BLaER1 (cell line): ENCODE measurements at regions not wholly inside any gene's neighbourhood (a gene's known extent, or its start where the extent isn't known, plus 50 kb on each side); places are given as distances from the start of the nearest gene placed in this dataset.
"Not testable (repeated sequence)": the region's sequence is repeated elsewhere in the genome, so short reads cannot be mapped to it uniquely, and the experiment has no call there.

Experiments
- H3K27ac ChIP-seq: shearing (Covaris generic); formaldehyde crosslinking; 2 replicates; pipeline ENCODE4 v1.8.1; 2022
- H3K27me3 ChIP-seq: shearing (Covaris generic); formaldehyde crosslinking; 2 replicates; pipeline ENCODE4 v1.8.1; 2022
- H3K36me3 ChIP-seq: shearing (Covaris generic); formaldehyde crosslinking; 2 replicates; pipeline ENCODE4 v1.8.1; 2022
- H3K4me1 ChIP-seq: shearing (Covaris generic); formaldehyde crosslinking; 2 replicates; pipeline ENCODE4 v1.8.1; 2022
- H3K4me2 ChIP-seq: shearing (Covaris generic); formaldehyde crosslinking; 2 replicates; pipeline ENCODE4 v1.8.1; 2022
- H3K4me3 ChIP-seq: shearing (Covaris generic); formaldehyde crosslinking; 2 replicates; pipeline ENCODE4 v1.8.1; 2022
- H3K9ac ChIP-seq: shearing (Covaris generic); formaldehyde crosslinking; 2 replicates; pipeline ENCODE4 v1.8.1; 2022
- H3K9me3 ChIP-seq: shearing (Covaris generic); formaldehyde crosslinking; 2 replicates; pipeline ENCODE4 v1.8.1; 2022
- H4K20me1 ChIP-seq: shearing (Covaris generic); formaldehyde crosslinking; 2 replicates; pipeline ENCODE4 v1.8.1; 2022
- Cebpa-rat ChIP-seq: shearing (Covaris generic); IDR thresholded peaks from 2 replicates; pipeline ENCODE4 v1.8.1; 2022

DNA sequence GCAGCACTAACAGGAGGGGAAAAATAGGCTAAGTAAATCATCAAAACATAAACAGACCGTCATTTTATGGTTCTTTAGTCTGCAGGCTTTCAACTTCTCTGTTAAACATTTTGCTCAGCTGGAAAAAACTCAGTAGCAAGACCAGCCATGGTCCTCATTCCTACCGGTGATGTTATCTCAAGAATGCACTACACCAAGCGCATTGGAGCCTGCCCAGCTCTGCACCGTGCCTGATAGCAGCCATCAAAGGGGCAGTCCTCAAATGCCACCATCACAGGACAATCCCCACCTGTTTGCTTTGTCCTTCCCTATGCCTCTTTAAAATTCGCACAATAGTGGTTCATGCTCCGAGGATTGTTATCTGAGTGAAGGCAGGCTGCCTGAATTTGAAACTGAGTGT is 181.5 kb upstream of the MON1B start:
- no peak overlapping the region for H3K9ac ChIP-seq
- H4K20me1 ChIP-seq = no peaks in the 10 kb centered on the region
- TF ChIP-seq Cebpa-rat = no peak
- H3K36me3 ChIP-seq = no peaks in the 10 kb centered on the region
- H3K4me3 ChIP-seq = no peak overlapping the region
- H3K4me1 ChIP-seq = no peaks in the 10 kb centered on the region
- H3K9me3 ChIP-seq = peaks cover 9% of the 10 kb centered on the region; the same call in 1 of the 2 replicates
- H3K27me3 ChIP-seq = no peaks in the 10 kb centered on the region
- H3K27ac ChIP-seq = no peak overlapping the region
- H3K4me2 ChIP-seq = no peak overlapping the region

DNA sequence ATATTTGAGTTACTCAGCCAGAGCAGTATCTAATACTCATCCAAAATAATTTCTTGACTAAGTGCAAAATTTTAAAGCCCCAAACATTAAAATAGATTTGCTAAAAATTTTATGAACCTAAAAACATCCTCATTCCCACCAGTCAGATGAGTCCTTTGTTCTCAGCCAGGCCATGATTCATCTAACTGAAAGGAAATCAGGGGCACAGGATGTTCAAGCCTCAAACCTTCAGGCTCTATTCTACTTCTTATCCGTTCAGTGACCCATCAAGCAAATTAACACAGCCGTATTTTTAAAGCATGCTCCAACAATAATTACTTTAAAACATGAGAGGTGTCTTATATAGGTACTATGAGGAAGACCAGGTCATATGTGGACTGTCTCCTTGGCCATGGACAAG is 176.5 kb upstream of the MON1B start:
- Histone ChIP-seq H4K20me1 (no peaks in the 10 kb centered on the region), H3K4me2 (no peak overlapping the region), H3K4me1 (no peaks in the 10 kb centered on the region), H3K9ac (no peak overlapping the region), H3K9me3 (peaks cover 9% of the 10 kb centered on the region; the same call in 1 of the 2 replicates), H3K27ac (no peak overlapping the region), H3K27me3 (no peaks in the 10 kb centered on the region), H3K4me3 (no peak overlapping the region), H3K36me3 (no peaks in the 10 kb centered on the region)
- TF ChIP-seq Cebpa-rat = no peak

DNA sequence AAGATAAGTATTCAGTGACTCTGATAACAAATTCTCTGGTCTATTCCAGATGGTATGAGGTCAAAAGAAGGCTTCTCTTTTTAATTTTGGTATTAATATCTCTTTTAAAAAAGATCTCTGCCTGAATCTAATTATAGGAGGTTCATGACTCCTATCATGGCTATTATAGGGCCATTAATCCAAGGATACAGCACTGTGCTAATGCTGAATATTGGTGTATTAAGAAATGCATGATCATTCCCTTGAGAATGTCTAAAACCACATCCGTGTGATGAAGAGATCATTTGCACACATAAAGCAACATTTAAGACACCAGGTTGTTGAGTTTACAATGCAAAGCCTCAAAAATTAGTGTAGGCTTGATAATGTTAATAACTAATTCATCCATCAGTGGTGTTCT is 160.4 kb upstream of the MON1B start:
- no peaks in the 10 kb centered on the region for H3K27me3 ChIP-seq
- H3K4me1 ChIP-seq = no peaks in the 10 kb centered on the region
- no peak overlapping the region for H3K4me2 ChIP-seq
- H3K36me3 ChIP-seq = no peaks in the 10 kb centered on the region
- no peak overlapping the region for H3K27ac ChIP-seq
- no peaks in the 10 kb centered on the region for H4K20me1 ChIP-seq
- H3K9ac ChIP-seq = no peak overlapping the region
- no peaks in the 10 kb centered on the region for H3K9me3 ChIP-seq
- H3K4me3 ChIP-seq = no peak overlapping the region
- TF ChIP-seq Cebpa-rat = no peak

DNA sequence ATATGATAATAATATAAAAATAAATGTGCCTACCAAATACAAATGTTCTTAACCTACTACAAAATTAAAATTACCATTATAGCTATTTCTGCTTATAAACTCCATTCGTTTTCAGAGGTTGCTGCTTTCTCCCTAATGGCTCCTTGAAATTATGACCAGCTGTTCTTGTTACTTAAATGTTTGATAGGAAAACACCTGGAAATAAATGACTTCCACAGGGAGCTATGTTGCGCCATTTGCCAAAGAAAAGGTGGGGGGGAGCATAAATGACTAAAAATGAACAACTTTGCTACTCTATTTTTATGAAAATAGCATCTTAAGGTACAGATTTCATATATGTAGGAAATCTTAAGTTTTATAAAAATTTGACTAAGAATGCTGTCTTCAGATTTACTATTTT is 157.5 kb upstream of the MON1B start:
- TF ChIP-seq Cebpa-rat = no peak
- H3K9ac ChIP-seq = no peak overlapping the region
- H3K4me2 ChIP-seq = no peak overlapping the region
- H3K36me3 ChIP-seq = no peaks in the 10 kb centered on the region
- H4K20me1 ChIP-seq = no peaks in the 10 kb centered on the region
- no peak overlapping the region for H3K4me3 ChIP-seq
- no peak overlapping the region for H3K27ac ChIP-seq
- H3K27me3 ChIP-seq = no peaks in the 10 kb centered on the region
- no peaks in the 10 kb centered on the region for H3K9me3 ChIP-seq
- no peaks in the 10 kb centered on the region for H3K4me1 ChIP-seq

DNA sequence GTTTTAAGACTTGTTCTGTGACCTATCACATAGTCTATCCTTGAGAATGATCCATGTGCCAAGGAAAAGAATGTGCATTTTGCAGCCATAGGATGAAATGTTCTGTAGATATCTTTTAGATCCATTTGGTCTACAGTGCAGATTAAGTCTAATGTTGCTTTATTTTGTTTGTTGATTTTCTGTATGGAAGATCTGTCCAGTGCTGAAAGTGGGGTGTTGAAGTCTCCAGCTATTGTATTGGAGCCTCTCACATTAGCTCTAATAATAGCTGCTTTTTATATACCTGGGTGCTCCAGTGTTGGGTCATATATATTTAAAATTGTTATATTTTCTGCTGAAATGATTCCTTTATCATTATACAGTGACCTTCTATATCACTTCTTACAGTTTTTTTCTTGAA is 155.6 kb upstream of the MON1B start:
- no peaks in the 10 kb centered on the region for H3K36me3 ChIP-seq
- no peak overlapping the region for H3K9ac ChIP-seq
- peaks cover 6% of the 10 kb centered on the region; the same call in 1 of the 2 replicates for H3K4me1 ChIP-seq
- TF ChIP-seq Cebpa-rat = no peak
- H3K4me2 ChIP-seq = no peak overlapping the region
- no peak overlapping the region for H3K4me3 ChIP-seq
- no peaks in the 10 kb centered on the region for H4K20me1 ChIP-seq
- no peaks in the 10 kb centered on the region for H3K9me3 ChIP-seq
- no peaks in the 10 kb centered on the region for H3K27me3 ChIP-seq
- no peak overlapping the region for H3K27ac ChIP-seq

DNA sequence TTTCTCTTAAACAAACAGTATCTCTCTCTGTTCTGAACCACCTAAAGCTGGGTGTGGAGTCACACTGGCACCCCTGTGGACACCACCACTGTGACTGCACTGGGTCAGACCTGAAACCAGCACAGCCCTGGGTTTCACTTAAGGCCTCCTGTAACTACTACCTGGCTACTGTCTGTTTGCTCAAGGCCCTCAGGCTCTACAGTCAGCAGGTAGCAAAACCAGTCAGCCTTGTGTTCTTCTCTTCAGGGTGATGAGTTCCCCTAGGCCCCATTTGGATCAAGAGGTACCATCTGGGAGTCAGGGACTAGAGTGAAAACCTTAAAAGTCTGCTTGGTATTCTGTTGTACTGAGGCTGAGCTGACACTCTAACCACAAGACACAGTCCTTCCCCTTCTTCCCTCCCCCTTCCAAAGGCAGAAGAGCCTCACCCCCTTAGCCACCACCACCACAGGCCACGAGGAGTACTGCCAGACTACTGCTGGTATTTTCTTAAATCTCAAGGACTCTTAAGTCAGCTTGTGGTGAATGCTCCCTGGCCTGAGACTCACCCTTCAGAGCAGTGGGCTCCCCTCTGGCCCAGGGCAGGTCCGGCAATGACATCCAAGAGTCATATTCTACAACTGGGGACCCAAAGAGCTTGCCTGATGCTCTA is 153.2 kb upstream of the MON1B start:
- H3K4me1 ChIP-seq = peaks cover 6% of the 10 kb centered on the region; the same call in 1 of the 2 replicates
- H4K20me1 ChIP-seq = no peaks in the 10 kb centered on the region
- H3K27ac ChIP-seq = no peak overlapping the region
- H3K9me3 ChIP-seq = no peaks in the 10 kb centered on the region
- no peaks in the 10 kb centered on the region for H3K27me3 ChIP-seq
- no peak overlapping the region for H3K4me2 ChIP-seq
- TF ChIP-seq Cebpa-rat = no peak
- no peak overlapping the region for H3K9ac ChIP-seq
- H3K4me3 ChIP-seq = no peak overlapping the region
- H3K36me3 ChIP-seq = no peaks in the 10 kb centered on the region

DNA sequence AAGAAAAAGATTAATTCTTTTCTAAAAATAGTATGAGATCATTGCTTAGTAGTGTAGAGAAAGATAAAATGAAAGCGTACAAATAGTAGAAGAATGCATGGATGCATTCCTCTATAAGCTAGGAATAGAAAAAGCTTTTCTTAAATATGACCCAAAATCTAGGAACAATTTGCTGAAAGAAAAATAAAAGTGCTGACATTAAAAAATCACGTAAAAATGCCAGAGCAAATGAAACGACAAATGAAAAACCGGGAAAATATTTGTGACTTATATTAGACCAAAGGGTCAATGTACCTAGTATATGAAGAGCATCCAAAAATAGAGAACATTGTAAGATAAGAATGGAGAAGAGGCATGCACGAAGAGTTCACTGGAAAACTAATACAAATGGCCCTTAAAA is 149.5 kb upstream of the MON1B start:
- H3K4me3 ChIP-seq = no peak overlapping the region
- no peaks in the 10 kb centered on the region for H3K36me3 ChIP-seq
- H3K9me3 ChIP-seq = no peaks in the 10 kb centered on the region
- TF ChIP-seq Cebpa-rat = no peak
- H3K4me2 ChIP-seq = no peak overlapping the region
- H3K27me3 ChIP-seq = no peaks in the 10 kb centered on the region
- H3K27ac ChIP-seq = no peak overlapping the region
- peaks cover 6% of the 10 kb centered on the region; the same call in 1 of the 2 replicates for H3K4me1 ChIP-seq
- H4K20me1 ChIP-seq = no peaks in the 10 kb centered on the region
- no peak overlapping the region for H3K9ac ChIP-seq

DNA sequence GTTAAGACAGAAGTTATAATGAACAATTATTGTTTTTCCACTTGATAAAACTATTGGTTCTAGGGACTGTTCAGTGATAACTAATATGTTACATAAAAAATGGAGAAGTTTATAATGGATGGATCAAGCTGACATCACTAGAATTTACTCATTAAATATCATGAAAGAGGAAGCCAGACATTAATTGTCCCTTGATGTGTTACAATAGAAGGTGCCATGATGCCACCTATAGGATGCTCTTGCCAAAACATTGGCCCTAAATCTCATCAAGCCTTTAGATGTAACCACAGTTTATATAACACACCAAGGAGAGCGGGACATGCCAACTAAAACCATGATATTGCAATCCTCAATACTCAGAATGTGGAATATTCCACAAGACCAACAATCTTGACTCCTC is 147.9 kb upstream of the MON1B start:
- Histone ChIP-seq H3K9me3 (no peaks in the 10 kb centered on the region), H3K4me2 (no peak overlapping the region), H3K9ac (no peak overlapping the region), H3K27ac (no peak overlapping the region), H3K36me3 (no peaks in the 10 kb centered on the region), H4K20me1 (no peaks in the 10 kb centered on the region), H3K27me3 (no peaks in the 10 kb centered on the region), H3K4me1 (peaks cover 6% of the 10 kb centered on the region; the same call in 1 of the 2 replicates), H3K4me3 (no peak overlapping the region)
- no peak for TF ChIP-seq Cebpa-rat

DNA sequence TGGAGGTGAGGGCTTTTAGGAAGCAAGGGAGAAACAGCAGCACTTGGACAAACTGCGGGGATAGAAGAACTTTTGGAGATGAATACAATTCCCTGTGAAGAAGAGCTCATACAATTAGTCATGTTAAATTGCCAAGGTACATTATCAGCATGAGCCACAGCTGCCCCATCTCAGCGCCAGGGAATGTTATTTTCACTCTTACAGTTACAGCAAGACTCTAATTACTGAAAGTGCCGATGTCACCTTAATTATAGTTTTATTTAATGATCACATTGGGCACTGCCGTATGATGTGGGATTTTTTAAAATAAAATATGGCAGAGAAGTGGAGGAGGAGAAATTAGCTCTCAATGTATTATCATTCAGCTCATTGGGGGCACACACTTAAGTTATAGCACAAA is 144.8 kb upstream of the MON1B start:
- H3K4me3 ChIP-seq = no peak overlapping the region
- no peak overlapping the region for H3K27ac ChIP-seq
- no peaks in the 10 kb centered on the region for H4K20me1 ChIP-seq
- no peaks in the 10 kb centered on the region for H3K27me3 ChIP-seq
- no peaks in the 10 kb centered on the region for H3K4me1 ChIP-seq
- no peak overlapping the region for H3K4me2 ChIP-seq
- no peak overlapping the region for H3K9ac ChIP-seq
- TF ChIP-seq Cebpa-rat = no peak
- H3K36me3 ChIP-seq = no peaks in the 10 kb centered on the region
- no peaks in the 10 kb centered on the region for H3K9me3 ChIP-seq

DNA sequence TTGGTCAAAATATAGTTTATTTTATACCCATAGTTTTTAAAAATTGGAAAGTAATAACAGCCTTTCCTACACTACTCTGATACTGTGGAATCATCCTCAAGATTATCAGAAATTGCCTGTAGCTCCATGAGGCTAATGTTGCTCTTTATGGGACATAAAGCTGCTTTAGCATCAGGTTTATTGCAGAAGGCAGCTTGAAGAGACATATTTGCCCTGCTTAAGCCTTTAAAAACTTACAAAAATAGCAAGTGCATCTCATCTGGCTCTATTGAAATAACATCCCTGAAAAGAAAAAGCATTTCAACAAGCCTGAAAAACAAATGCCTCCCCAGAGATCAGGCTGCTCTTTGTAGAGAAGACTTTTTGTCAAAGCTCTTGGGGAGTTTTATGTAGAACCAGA is 142.9 kb upstream of the MON1B start:
- Histone ChIP-seq H3K9me3 (no peaks in the 10 kb centered on the region), H3K36me3 (no peaks in the 10 kb centered on the region), H4K20me1 (no peaks in the 10 kb centered on the region), H3K9ac (no peak overlapping the region), H3K27ac (no peak overlapping the region), H3K27me3 (no peaks in the 10 kb centered on the region), H3K4me1 (no peaks in the 10 kb centered on the region), H3K4me2 (no peak overlapping the region), H3K4me3 (no peak overlapping the region)
- TF ChIP-seq Cebpa-rat = no peak

DNA sequence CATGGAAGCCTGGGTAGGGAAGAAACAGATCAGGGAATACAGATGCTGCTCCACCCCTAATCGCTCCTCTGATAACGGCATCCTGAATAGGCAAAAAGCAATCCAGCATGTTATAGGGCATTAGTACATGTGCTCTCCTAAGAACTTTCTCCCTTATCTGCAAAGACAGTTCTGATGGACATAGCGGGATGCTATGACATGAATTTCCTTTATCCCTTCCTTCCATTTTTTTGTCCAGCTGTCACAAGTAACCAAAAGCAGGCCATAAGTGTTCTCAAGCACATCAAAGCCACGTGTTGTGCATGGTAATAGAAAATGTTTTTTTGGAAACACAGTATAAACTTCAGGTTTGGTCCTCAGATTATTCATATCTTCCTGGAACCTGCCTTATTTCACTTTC is 141.4 kb upstream of the MON1B start:
- peaks cover 3% of the 10 kb centered on the region; the same call in 1 of the 2 replicates for H3K4me1 ChIP-seq
- H4K20me1 ChIP-seq = no peaks in the 10 kb centered on the region
- no peaks in the 10 kb centered on the region for H3K36me3 ChIP-seq
- no peaks in the 10 kb centered on the region for H3K27me3 ChIP-seq
- no peak overlapping the region for H3K27ac ChIP-seq
- no peak for TF ChIP-seq Cebpa-rat
- no peaks in the 10 kb centered on the region for H3K9me3 ChIP-seq
- no peak overlapping the region for H3K4me3 ChIP-seq
- H3K9ac ChIP-seq = no peak overlapping the region
- H3K4me2 ChIP-seq = no peak overlapping the region

DNA sequence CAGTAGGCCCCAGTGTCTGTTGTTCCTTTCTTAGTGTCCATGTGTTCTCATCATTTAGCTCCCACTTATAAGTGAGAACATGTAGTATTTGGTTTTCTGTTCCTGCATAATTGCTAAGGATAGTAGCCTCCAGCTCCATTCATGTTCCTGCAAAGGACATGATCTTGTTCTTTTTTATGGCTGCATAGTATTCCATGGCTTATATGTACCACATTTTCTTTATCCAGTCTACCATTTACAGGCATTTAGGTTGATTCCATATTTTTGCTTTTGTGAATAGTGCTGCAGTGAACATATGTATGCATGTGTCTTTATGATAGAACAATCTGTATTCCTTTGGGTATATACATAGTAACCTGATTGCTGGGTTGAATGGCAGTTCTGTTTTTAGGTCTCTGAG is 134.4 kb upstream of the MON1B start:
- not testable (repeated sequence) for H4K20me1 ChIP-seq, H3K9me3 ChIP-seq, H3K4me3 ChIP-seq, H3K27ac ChIP-seq, H3K9ac ChIP-seq, H3K36me3 ChIP-seq, H3K4me2 ChIP-seq, H3K27me3 ChIP-seq
- H3K4me1 ChIP-seq = peaks cover 19% of the 10 kb centered on the region; the same call in 1 of the 2 replicates
